GM21381 (cell line): ENCODE measurements at regions not wholly inside any gene's neighbourhood (a gene's known extent, or its start where the extent isn't known, plus 50 kb on each side); places are given as distances from the start of the nearest gene placed in this dataset.

ENCODE experiments used
- ATAC-seq: cut with Tn5 transposase; IDR thresholded peaks from one replicate; pipeline ENCODE4 v1.9.1; 2021; ENCODE audit warnings: mild to moderate bottlenecking, moderate library complexity; ENCODE audit not compliant: unreplicated experiment

GRCh38 chr10:29105516-29106215 is 183.2 kb upstream of the LYZL1 start:
- no peak for ATAC-seq

- no peak for ATAC-seq
These were observed 182.6 kb upstream of the LYZL1 start for GRCh38 chr10:29106287-29106686.

GRCh38 chr10:29107866-29108498 is 180.9 kb upstream of the LYZL1 start:
- no peak for ATAC-seq

GRCh38 chr10:29109707-29110571 is 178.9 kb upstream of the LYZL1 start:
- ATAC-seq: no peak

- ATAC-seq: no peak
These were observed 175.8 kb upstream of the LYZL1 start for GRCh38 chr10:29112827-29113615.

- no peak for ATAC-seq
These were observed 175.3 kb upstream of the LYZL1 start for GRCh38 chr10:29113616-29113945.

GRCh38 chr10:29114141-29114540 is 174.7 kb upstream of the LYZL1 start:
- ATAC-seq: no peak

GRCh38 chr10:29117781-29118180 is 171.1 kb upstream of the LYZL1 start:
- no peak for ATAC-seq

GRCh38 chr10:29119374-29119773 is 169.5 kb upstream of the LYZL1 start:
- no peak for ATAC-seq

GRCh38 chr10:29120216-29120615 is 168.7 kb upstream of the LYZL1 start:
- ATAC-seq: no peak

GRCh38 chr10:29124864-29125263 is 164.0 kb upstream of the LYZL1 start:
- ATAC-seq: no peak

- no peak for ATAC-seq
These were observed 161.7 kb upstream of the LYZL1 start for GRCh38 chr10:29127037-29127700.

GRCh38 chr10:29127731-29128130 is 161.1 kb upstream of the LYZL1 start:
- ATAC-seq: no peak

GRCh38 chr10:29130190-29130673 is 158.6 kb upstream of the LYZL1 start:
- ATAC-seq: no peak

- no peak for ATAC-seq
These were observed 156.8 kb upstream of the LYZL1 start for GRCh38 chr10:29131952-29132547.

- ATAC-seq: no peak
These were observed 156.2 kb upstream of the LYZL1 start for GRCh38 chr10:29132551-29133111.

- ATAC-seq: no peak
These were observed 153.5 kb upstream of the LYZL1 start for GRCh38 chr10:29135337-29135736.

- ATAC-seq: no peak
These were observed 152.5 kb upstream of the LYZL1 start for GRCh38 chr10:29136411-29136810.

GRCh38 chr10:29140151-29140550 is 148.7 kb upstream of the LYZL1 start:
- no peak for ATAC-seq

- no peak for ATAC-seq
These were observed 147.9 kb upstream of the LYZL1 start for GRCh38 chr10:29140991-29141390.
